Stomach smooth muscle (tissue), 2 donors: ENCODE measurements at regions not wholly inside any gene's neighbourhood (a gene's known extent, or its start where the extent isn't known, plus 50 kb on each side); places are given as distances from the start of the nearest gene placed in this dataset.

ENCODE experiments used
- H3K27ac ChIP-seq: one replicate; pipeline ENCODE4 v1.7.0; 2013; ENCODE audit warnings: mild to moderate bottlenecking, low read length, inconsistent platforms
- H3K27me3 ChIP-seq, 2 donors: one replicate each; pipeline ENCODE4 v1.7.0; 2013; ENCODE audit warnings: low read length in 2 of 2; ENCODE audit not compliant: insufficient read depth in 2 of 2, control insufficient read depth in 1 of 2
- H3K36me3 ChIP-seq, 2 donors: one replicate each; pipeline ENCODE4 v1.7.0; 2013; ENCODE audit warnings: low read length in 2 of 2; ENCODE audit not compliant: control insufficient read depth in 2 of 2, insufficient read depth in 2 of 2
- H3K4me1 ChIP-seq: one replicate; pipeline ENCODE4 v1.7.0; 2013; ENCODE audit warnings: low read length; ENCODE audit not compliant: control insufficient read depth, insufficient read depth
- H3K4me3 ChIP-seq, 2 donors: one replicate each; pipeline ENCODE4 v1.7.0; 2013; ENCODE audit warnings: low read length in 2 of 2
- H3K9ac ChIP-seq, 2 donors: one replicate each; pipeline ENCODE4 v1.7.0; 2013; ENCODE audit warnings: low read length in 2 of 2, mild to moderate bottlenecking in 1 of 2
- H3K9me3 ChIP-seq, 2 donors: one replicate each; pipeline ENCODE4 v1.7.0; 2013; ENCODE audit warnings: low read length in 2 of 2; ENCODE audit not compliant: control insufficient read depth in 2 of 2
- donor health status: healthy.
- donor health status: Pancreatic carcinoma.

DNA sequence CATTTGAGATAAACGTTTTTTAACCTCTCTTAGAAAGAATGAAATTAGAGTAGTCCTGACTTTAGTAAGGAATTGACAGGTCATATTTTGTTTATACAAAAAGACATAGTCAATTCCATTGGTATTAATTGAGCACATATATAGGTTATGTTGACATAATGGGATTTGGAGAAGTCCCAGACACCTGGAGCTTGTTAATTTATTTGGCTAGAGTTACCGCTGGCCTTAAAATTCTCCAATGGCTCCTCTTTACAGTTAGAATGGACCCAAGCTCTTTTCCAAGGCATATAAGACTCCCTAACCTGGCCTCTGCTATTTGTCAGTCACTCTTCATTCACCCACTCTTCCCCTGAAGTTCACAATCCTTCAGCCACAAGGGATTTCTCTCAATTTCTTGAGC, 221.3 kb downstream of the CBLN4 start:
- H3K9me3 ChIP-seq: no peaks in the 10 kb centered on the region
- H3K27me3 ChIP-seq: no peaks in the 10 kb centered on the region
- no peak overlapping the region for H3K9ac ChIP-seq
- no peaks in the 10 kb centered on the region for H3K4me1 ChIP-seq
- no peak overlapping the region for H3K27ac ChIP-seq
- H3K4me3 ChIP-seq: no peak overlapping the region
- no peaks in the 10 kb centered on the region for H3K36me3 ChIP-seq

DNA sequence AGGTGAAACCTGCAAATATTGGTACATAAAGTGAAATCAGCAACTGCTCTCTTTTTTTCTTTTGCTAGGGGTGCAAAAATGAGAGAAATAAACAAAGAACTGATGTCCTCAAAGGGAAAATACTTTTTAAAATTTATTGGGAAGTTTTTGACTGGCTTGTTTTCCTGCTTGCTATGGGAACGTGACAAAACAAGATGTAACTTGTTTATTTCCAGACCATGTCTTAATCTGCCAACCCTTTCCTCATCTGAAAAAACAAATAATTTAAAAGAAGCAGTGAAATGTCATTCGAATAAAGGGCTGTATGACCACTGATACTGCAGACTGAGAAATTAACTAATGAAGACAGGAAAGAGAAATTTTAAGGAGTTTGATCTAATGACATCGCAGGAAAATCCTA, 221.9 kb downstream of the CBLN4 start:
- Histone ChIP-seq H3K4me1 (no peaks in the 10 kb centered on the region), H3K27ac (no peak overlapping the region), H3K9ac (no peak overlapping the region), H3K27me3 (no peaks in the 10 kb centered on the region), H3K4me3 (no peak overlapping the region), H3K9me3 (no peaks in the 10 kb centered on the region), H3K36me3 (no peaks in the 10 kb centered on the region)

GRCh38 chr20:55782912-55783253, 222.4 kb downstream of the CBLN4 start:
- no peak overlapping the region for H3K27ac ChIP-seq
- no peaks in the 10 kb centered on the region for H3K9me3 ChIP-seq
- no peak overlapping the region for H3K4me3 ChIP-seq
- no peaks in the 10 kb centered on the region for H3K36me3 ChIP-seq
- H3K9ac ChIP-seq: no peak overlapping the region
- no peaks in the 10 kb centered on the region for H3K27me3 ChIP-seq
- H3K4me1 ChIP-seq: no peaks in the 10 kb centered on the region

GRCh38 chr20:55782224-55782911, 223.0 kb downstream of the CBLN4 start:
- no peak overlapping the region for H3K9ac ChIP-seq
- H3K9me3 ChIP-seq: no peaks in the 10 kb centered on the region
- no peak overlapping the region for H3K27ac ChIP-seq
- H3K36me3 ChIP-seq: no peaks in the 10 kb centered on the region
- H3K27me3 ChIP-seq: no peaks in the 10 kb centered on the region
- H3K4me1 ChIP-seq: no peaks in the 10 kb centered on the region
- no peak overlapping the region for H3K4me3 ChIP-seq

GRCh38 chr20:55778796-55779195, 226.5 kb downstream of the CBLN4 start:
- Histone ChIP-seq H3K36me3 (no peaks in the 10 kb centered on the region), H3K27ac (no peak overlapping the region), H3K27me3 (no peaks in the 10 kb centered on the region), H3K4me1 (no peaks in the 10 kb centered on the region), H3K9me3 (no peaks in the 10 kb centered on the region), H3K4me3 (no peak overlapping the region), H3K9ac (no peak overlapping the region)

GRCh38 chr20:55777641-55778040, 227.7 kb downstream of the CBLN4 start:
- Histone ChIP-seq H3K4me3 (no peak overlapping the region), H3K9me3 (no peaks in the 10 kb centered on the region), H3K9ac (no peak overlapping the region), H3K27ac (no peak overlapping the region), H3K36me3 (no peaks in the 10 kb centered on the region), H3K4me1 (no peaks in the 10 kb centered on the region), H3K27me3 (no peaks in the 10 kb centered on the region)

DNA sequence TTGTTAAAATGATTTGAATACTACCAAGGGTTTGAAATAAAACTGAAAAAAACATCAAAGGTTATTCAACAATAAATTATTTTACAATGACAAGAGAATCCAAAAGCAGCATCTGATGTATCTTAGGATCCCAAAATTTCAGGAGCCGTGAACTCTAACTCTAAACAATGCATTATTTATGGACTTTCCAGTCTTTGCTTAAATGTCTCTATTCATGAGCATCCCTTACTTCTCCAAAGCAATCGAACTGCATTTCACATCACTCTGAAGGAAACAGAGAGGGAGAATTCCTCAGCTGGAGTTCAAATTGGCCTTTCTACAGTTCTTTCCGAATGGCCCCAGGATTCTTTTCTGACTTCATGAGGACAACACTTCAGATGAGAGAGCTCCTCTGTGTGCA, 229.1 kb downstream of the CBLN4 start:
- H3K27me3 ChIP-seq: no peaks in the 10 kb centered on the region
- no peaks in the 10 kb centered on the region for H3K36me3 ChIP-seq
- H3K9ac ChIP-seq: no peak overlapping the region
- no peak overlapping the region for H3K4me3 ChIP-seq
- no peaks in the 10 kb centered on the region for H3K4me1 ChIP-seq
- no peak overlapping the region for H3K27ac ChIP-seq
- H3K9me3 ChIP-seq: no peaks in the 10 kb centered on the region

- H3K27ac ChIP-seq: no peak overlapping the region
- H3K9ac ChIP-seq: no peak overlapping the region
- no peaks in the 10 kb centered on the region for H3K36me3 ChIP-seq
- no peaks in the 10 kb centered on the region for H3K9me3 ChIP-seq
- no peak overlapping the region for H3K4me3 ChIP-seq
- H3K4me1 ChIP-seq: no peaks in the 10 kb centered on the region
- H3K27me3 ChIP-seq: no peaks in the 10 kb centered on the region
These were observed 230.7 kb downstream of the CBLN4 start for GRCh38 chr20:55774628-55775027.

GRCh38 chr20:55761797-55762196, 243.5 kb downstream of the CBLN4 start:
- H3K4me1 ChIP-seq: no peaks in the 10 kb centered on the region
- no peaks in the 10 kb centered on the region for H3K9me3 ChIP-seq
- no peak overlapping the region for H3K4me3 ChIP-seq
- no peak overlapping the region for H3K9ac ChIP-seq
- H3K27ac ChIP-seq: no peak overlapping the region
- H3K27me3 ChIP-seq: no peaks in the 10 kb centered on the region
- no peaks in the 10 kb centered on the region for H3K36me3 ChIP-seq

- Histone ChIP-seq H3K9ac (no peak overlapping the region), H3K4me3 (no peak overlapping the region), H3K27me3 (no peaks in the 10 kb centered on the region), H3K4me1 (no peaks in the 10 kb centered on the region), H3K9me3 (no peaks in the 10 kb centered on the region), H3K27ac (no peak overlapping the region), H3K36me3 (no peaks in the 10 kb centered on the region)
These were observed 244.2 kb downstream of the CBLN4 start for GRCh38 chr20:55761100-55761499.

DNA sequence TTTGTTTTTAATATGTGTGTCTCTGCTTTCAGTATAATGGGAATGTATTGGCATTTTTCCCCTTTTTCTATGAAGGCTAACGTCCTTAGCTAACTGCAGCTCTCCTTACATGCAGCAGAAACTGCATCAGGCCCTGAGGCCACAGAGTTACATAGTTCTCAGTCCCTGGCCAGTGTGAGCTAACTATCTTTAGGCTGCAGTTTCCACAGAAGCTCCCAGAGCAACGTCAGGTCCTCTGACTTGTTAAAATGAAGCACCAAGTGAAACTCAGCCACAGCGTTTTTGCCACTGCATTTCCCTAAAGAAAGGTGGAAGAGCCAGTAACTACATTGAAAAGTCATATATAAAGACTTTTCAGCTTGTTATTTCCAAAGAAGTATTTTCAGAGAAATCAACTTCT, 244.7 kb downstream of the CBLN4 start:
- Histone ChIP-seq H3K36me3 (no peaks in the 10 kb centered on the region), H3K4me1 (no peaks in the 10 kb centered on the region), H3K9ac (no peak overlapping the region), H3K9me3 (no peaks in the 10 kb centered on the region), H3K4me3 (no peak overlapping the region), H3K27ac (no peak overlapping the region), H3K27me3 (no peaks in the 10 kb centered on the region)
